HepG2 (cell line): ENCODE measurements at regions not wholly inside any gene's neighbourhood (a gene's known extent, or its start where the extent isn't known, plus 50 kb on each side); places are given as distances from the start of the nearest gene placed in this dataset.

ENCODE experiments used
- EP300 ChIP-seq, 3 experiments: sonication (generic) in 1 of 3; formaldehyde crosslinking in 1 of 3; IDR thresholded peaks; 2 replicates each; pipeline versions ENCODE4 v1.5.1 to v1.6.1; 2011 to 2020; ENCODE audit warnings: low read depth in 2 of 3, low read length in 2 of 3, borderline replicate concordance in 1 of 3, improper control_type of control experiment in 1 of 3, mild to moderate bottlenecking in 1 of 3, missing genetic modification reagents in 1 of 3, moderate library complexity in 1 of 3
- EZH2 ChIP-seq: conservative IDR thresholded peaks from 2 replicates; pipeline ENCODE4 v1.6.1; 2012; ENCODE audit warnings: mild to moderate bottlenecking, low read depth, low read length, moderate library complexity
- KDM2A ChIP-seq: sonication (generic); formaldehyde crosslinking; IDR thresholded peaks from 2 replicates; pipeline ENCODE4 v1.4.0; 2020; ENCODE audit warnings: low read depth, missing genetic modification reagents, borderline replicate concordance
- KLF15 ChIP-seq: sonication (generic); formaldehyde crosslinking; IDR thresholded peaks from 2 replicates; pipeline ENCODE4 v1.8.1; 2023; ENCODE audit warnings: borderline replicate concordance, mild to moderate bottlenecking, inconsistent platforms, missing genetic modification reagents, mixed read lengths
- POLR2AphosphoS5 ChIP-seq: IDR thresholded peaks from 2 replicates; pipeline ENCODE4 v1.6.1; 2012; ENCODE audit warnings: low read depth, low read length
- PTBP1 ChIP-seq: fragments of 200-400 bp; formaldehyde crosslinking; IDR thresholded peaks from 2 replicates; pipeline ENCODE4 v1.6.1; 2018; ENCODE audit warnings: low read length, low read depth; ENCODE audit not compliant: poor library complexity, severe bottlenecking
- RXRA ChIP-seq: sonication (generic); formaldehyde crosslinking; IDR thresholded peaks from 2 replicates; pipeline ENCODE4 v1.5.1; 2020; ENCODE audit warnings: missing genetic modification reagents
- SUZ12 ChIP-seq: fragments of 150-350 bp; IDR thresholded peaks from 2 replicates; pipeline ENCODE4 v1.6.1; 2014; ENCODE audit warnings: low read depth, low read length
- THRA ChIP-seq: sonication (generic); formaldehyde crosslinking; IDR thresholded peaks from 2 replicates; pipeline ENCODE4 v1.4.0; 2020; ENCODE audit warnings: missing genetic modification reagents, borderline replicate concordance
- ZNF317 ChIP-seq: sonication (generic); formaldehyde crosslinking; IDR thresholded peaks from 2 replicates; pipeline ENCODE4 v1.5.0; 2020; ENCODE audit warnings: mild to moderate bottlenecking, missing genetic modification reagents
- ZNF839 ChIP-seq: sonication (generic); formaldehyde crosslinking; IDR thresholded peaks from 2 replicates; pipeline ENCODE4 v1.4.0; 2020; ENCODE audit warnings: missing genetic modification reagents, mild to moderate bottlenecking, borderline replicate concordance
- TF ChIP-seq, protein P1 (sequence below): sonication (generic); formaldehyde crosslinking; IDR thresholded peaks from 2 replicates; pipeline ENCODE4 v1.5.0; 2020; ENCODE audit warnings: mild to moderate bottlenecking, missing genetic modification reagents, moderate library complexity
- TF ChIP-seq, protein P2 (sequence below): IDR thresholded peaks from 2 replicates; pipeline ENCODE4 v1.6.1; 2012; ENCODE audit warnings: inconsistent platforms

DNA sequence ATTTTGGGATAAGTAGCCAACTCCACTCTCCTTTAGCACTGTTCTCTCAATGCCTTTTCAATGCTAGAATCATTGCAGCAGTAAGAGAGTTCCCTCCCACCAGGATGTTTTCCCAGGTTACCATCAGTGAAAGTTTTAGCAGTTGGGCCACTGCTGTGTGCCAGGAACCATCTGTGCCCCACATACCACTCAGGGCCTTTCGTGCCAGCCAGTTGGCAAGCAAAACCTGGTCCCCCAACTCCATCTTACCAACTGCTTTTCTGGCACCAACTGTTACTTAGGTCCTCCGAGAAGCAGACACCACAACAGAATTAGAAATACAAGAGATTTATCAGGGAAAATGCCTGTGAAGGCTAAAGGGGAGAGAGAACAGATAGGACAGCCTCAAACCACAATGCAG, 533.4 kb upstream of the NBEA start:
- TF ChIP-seq KLF15 (CRISPR knock-in tag) (no peak), RXRA (no peak), ZNF839 (CRISPR knock-in tag) (no peak), KDM2A (no peak), EZH2 (no peak), PTBP1 (no peak), SUZ12 (no peak), POLR2AphosphoS5 (no peak), EP300 (IDR thresholded peaks at IDR 0.05; ENCODE audit: low read depth in 2 of 2, low read length in 2 of 2) (no peak), EP300 (CRISPR knock-in tag; IDR thresholded peaks at IDR 0.05; ENCODE audit: borderline replicate concordance) (no peak), THRA (CRISPR knock-in tag) (no peak), ZNF317 (CRISPR knock-in tag) (no peak)
- TF ChIP-seq, protein P1, sequence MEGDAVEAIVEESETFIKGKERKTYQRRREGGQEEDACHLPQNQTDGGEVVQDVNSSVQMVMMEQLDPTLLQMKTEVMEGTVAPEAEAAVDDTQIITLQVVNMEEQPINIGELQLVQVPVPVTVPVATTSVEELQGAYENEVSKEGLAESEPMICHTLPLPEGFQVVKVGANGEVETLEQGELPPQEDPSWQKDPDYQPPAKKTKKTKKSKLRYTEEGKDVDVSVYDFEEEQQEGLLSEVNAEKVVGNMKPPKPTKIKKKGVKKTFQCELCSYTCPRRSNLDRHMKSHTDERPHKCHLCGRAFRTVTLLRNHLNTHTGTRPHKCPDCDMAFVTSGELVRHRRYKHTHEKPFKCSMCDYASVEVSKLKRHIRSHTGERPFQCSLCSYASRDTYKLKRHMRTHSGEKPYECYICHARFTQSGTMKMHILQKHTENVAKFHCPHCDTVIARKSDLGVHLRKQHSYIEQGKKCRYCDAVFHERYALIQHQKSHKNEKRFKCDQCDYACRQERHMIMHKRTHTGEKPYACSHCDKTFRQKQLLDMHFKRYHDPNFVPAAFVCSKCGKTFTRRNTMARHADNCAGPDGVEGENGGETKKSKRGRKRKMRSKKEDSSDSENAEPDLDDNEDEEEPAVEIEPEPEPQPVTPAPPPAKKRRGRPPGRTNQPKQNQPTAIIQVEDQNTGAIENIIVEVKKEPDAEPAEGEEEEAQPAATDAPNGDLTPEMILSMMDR (CRISPR knock-in tag): no peak
- TF ChIP-seq, protein P2, sequence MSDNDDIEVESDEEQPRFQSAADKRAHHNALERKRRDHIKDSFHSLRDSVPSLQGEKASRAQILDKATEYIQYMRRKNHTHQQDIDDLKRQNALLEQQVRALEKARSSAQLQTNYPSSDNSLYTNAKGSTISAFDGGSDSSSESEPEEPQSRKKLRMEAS: no peak
